PC-9 (cell line): ENCODE measurements at regions not wholly inside any gene's neighbourhood (a gene's known extent, or its start where the extent isn't known, plus 50 kb on each side); places are given as distances from the start of the nearest gene placed in this dataset.

Source experiments
- EZH2 ChIP-seq: fragments of 200-600 bp; sonication (generic); IDR thresholded peaks from 2 replicates; pipeline ENCODE4 v1.8.0; 2017; ENCODE audit warnings: antibody characterized with exemption, low read depth
- TF ChIP-seq, protein P1 (sequence below): fragments of 200-600 bp; sonication (generic); conservative IDR thresholded peaks from 2 replicates; pipeline ENCODE4 v1.6.1; 2017; ENCODE audit warnings: mixed run types, antibody characterized with exemption, mild to moderate bottlenecking, moderate library complexity

DNA sequence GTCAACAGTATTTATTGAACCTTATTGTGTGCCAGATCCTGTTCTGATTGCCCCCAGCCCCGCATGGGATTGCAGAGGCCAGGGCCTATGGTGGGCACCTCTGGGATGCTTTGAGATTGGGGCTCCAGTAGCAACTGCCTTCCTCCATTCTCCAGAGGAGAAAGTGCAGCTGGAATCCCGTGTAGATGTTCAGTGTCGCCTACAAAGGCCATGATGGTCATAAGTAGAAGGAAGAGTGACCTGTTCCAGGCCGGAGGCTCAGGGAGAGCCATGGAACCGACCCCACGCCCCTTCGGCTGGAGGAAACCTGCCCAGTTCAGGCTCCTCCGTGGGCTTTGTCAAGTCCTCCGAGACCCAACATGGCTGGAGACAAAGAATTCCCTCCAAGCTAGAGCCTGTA lies 287.5 kb downstream of the FBXW7 start:
- TF ChIP-seq, protein P1, sequence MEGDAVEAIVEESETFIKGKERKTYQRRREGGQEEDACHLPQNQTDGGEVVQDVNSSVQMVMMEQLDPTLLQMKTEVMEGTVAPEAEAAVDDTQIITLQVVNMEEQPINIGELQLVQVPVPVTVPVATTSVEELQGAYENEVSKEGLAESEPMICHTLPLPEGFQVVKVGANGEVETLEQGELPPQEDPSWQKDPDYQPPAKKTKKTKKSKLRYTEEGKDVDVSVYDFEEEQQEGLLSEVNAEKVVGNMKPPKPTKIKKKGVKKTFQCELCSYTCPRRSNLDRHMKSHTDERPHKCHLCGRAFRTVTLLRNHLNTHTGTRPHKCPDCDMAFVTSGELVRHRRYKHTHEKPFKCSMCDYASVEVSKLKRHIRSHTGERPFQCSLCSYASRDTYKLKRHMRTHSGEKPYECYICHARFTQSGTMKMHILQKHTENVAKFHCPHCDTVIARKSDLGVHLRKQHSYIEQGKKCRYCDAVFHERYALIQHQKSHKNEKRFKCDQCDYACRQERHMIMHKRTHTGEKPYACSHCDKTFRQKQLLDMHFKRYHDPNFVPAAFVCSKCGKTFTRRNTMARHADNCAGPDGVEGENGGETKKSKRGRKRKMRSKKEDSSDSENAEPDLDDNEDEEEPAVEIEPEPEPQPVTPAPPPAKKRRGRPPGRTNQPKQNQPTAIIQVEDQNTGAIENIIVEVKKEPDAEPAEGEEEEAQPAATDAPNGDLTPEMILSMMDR: no peak
- no peak for TF ChIP-seq EZH2
